OCI-M2 (cell line): ENCODE measurements at regions not wholly inside any gene's neighbourhood (a gene's known extent, or its start where the extent isn't known, plus 50 kb on each side); places are given as distances from the start of the nearest gene placed in this dataset.
A peak's percentile ranks its signal among the peaks of the same experiment; 100 is the strongest.
"Not testable (repeated sequence)": the region's sequence is repeated elsewhere in the genome, so short reads cannot be mapped to it uniquely, and the experiment has no call there.

ENCODE experiments used
- DNase-seq: peaks from one replicate; lab custom pipeline; 2025; ENCODE audit not compliant: unreplicated experiment; lab: John Stamatoyannopoulos, UW

DNA sequence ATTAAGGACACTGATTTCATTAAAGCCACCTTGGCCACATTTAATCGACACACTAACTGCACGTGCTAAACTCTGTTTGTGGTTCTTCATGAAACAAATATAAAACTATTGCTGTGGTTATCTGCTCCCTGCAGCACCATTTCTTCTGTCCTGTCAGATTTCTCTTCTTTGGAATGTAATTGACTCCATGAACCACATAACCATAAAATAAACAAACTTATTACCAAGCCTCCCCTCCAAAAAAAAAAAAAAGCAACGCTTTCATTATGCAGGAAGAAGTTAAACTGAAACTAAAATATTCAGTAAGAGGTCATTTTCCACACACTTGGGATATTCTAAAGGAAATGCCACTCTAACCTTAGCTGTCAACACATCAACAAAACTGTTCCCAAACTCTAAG is 319.1 kb upstream of the NT5E start:
- DNase-seq, result no peak

DNA sequence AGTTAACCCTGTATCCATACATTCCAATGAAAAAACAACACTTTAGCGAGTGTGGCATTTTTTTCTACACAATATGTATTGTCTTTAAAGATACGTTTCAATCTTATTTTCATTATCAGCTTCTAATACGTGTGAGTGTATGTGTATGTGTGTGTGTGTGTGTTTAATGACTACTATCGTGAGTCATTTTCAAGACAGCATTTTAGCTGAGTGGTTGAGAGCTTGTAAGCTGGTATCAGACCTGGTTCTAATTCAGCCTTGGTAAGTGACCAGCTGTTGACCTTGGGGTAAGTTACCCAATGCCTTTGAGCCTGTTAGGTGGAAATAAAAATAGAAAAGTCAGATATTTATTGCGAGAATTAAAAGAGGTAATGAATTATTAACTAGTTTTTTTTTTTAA is 320.0 kb upstream of the NT5E start:
- no peak for DNase-seq

DNA sequence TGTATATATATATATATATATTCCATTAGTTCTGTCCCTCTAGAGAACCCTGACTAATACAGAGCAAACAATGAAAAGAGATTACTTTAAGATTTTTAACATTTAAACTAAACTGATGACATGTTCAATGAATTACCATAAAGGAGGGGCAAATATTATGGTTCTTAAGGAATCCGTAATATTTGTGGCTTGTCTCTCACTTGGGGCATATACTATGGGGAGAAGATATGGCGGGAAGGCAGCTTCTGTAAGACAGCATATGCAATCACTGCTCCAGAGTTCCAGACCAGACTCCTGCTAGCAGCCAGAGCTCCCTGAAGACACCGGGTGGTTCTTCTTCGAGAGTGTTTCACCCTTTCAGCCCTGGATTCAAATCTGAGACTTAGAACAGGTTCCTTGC is 321.1 kb upstream of the NT5E start:
- DNase-seq, result no peak

DNA sequence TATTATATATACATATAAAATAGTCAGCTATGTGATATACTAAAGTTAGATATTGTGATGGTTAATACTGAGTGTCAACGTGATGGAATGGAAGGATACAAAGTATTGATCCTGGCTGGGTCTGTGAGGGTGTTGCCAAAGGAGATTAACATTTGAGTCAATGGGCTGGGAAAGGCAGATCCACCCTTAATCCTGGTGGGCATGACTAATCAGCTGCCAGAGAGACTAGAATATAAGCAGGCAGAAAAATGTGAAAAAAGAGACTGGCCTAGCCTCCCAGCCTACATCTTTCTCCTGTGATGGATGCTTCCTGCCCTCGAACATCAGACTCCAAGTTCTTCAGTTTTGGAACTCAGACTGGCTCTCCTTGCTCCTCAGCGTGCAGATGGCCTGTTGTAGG is 321.6 kb upstream of the NT5E start:
- DNase-seq, result not testable (repeated sequence)

DNA sequence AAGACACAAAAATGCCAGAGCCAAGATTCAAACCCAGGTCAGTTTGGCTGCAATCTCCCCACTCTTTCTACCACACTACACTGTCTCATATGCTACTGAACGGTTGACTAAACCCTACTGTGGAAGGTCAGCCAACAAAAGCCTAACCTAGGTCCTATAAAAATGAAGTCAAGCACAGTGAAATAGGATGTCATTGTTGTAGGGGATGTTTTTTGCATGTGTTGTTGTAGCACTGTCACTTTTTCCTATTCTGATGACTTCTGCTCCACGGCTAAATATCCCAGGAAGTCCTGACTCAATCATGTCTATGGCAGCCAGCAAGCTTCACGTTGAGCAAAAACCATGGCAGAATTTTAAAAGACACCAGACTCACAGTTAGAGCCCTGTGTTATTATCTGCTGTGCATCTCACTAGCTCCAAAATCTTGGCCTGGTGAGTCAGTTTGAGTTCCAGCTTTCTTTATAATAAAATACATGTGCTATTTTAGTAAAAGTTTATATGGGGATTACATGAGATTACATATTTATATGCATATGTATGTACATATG is 322.1 kb upstream of the NT5E start:
- DNase-seq, result no peak

DNA sequence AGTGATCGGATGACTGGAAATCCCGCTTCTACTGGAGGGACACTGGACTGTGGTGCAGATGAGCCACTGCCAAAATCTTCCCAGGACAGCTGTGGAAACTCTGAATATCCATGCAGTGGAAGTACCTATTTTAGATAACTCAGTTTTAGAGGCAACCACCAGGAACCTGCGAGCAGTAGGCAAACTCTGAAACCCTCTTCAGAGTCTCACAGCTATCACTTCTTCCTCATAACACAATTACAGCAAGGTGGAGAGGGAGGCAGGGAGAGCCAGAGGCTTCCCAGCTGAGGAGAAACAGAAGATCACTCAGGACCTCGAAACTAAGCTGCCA is 322.8 kb upstream of the NT5E start:
- DNase-seq, result no peak

DNA sequence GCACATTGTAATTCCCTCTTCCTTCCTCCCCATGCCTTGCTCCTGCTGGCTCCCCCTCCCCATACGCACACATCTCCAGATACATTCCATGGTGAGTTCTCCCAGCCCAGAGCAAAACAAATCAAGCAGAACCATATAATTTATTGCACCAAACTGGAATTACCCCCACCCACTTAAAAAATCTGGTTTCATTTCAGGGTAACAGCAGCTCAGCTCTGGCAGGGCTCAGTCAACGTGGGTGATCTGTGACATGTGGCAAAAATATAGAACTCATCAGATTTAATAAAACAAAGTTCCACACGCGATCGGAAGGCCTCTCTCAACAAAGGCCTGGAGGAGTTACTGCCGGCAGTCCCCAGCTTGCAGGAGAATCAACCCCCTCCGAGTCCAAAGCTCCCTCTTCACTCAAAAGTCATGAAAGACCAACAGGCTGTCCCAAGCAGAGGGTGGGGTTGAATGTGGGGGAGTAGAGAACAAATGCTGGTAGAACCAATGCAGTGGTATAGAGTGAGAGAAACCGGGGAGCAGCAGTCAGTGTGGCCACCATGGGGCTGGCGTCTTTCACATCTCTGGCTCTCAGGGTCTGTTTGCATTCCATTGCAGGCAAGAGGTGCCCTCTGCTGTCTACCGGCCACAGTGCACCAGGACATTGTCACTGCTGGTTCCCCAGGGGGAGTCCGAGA is 323.3 kb upstream of the NT5E start:
- peak; percentile 22 for DNase-seq

DNA sequence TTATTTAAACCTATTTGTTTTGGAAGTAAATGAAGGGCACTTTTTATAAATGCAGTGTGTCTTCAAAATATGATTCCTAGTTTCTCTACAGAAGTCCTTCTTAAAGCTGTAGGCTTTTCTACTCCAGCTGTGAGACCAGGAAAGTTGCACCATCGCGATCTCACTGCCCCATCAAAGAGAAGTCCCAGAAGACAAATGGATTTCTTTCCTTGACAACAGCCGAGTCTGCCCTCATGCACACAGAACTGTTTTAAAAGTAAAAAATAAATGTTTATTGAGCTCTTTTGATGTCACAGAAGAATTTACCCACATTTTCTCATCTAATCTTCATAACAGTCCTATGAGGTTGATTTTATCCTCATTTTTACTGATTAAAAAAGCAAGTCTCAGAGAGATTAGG is 324.4 kb upstream of the NT5E start:
- DNase-seq, result no peak

DNA sequence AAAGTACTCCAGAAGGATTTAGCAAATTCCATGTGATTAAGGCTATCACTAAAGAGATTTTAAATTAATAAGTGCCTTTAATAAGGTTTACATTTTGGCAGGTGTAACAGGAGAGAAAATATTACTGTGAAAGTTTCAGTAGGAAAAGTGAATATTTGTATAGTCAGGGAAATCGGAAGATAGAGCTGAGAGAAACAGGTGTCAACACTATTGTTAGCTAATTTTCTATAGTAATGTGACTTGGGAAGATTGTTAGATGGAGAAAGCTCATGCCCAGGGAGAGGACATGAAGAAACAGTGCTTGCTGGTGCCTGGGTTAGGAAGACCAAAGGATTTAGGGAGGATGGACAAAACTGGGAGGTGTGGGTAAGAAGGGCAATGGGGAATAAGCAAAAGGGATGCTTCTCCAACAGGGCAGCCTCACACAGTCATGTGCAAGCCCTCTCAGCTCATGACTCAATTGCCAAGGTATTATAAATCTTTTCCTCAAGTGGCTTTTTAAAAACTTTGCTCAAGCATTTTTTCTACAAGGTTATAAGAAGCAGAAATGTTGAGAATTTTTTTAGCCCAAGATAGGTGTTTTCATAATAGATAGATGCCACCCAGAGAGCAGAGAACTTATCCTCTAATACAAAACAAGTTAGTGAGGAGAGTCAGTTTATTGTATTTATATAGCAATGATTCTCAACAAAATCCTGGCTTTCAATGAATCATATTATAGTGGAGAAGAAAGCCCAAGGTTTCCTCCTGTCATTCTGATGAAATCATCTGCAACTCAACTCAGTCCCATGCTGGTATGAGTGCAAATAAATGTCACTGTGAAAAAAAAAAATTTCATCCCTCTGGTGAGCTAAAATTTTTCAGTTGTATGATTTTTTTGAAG is 325.2 kb upstream of the NT5E start:
- DNase-seq, result no peak

DNA sequence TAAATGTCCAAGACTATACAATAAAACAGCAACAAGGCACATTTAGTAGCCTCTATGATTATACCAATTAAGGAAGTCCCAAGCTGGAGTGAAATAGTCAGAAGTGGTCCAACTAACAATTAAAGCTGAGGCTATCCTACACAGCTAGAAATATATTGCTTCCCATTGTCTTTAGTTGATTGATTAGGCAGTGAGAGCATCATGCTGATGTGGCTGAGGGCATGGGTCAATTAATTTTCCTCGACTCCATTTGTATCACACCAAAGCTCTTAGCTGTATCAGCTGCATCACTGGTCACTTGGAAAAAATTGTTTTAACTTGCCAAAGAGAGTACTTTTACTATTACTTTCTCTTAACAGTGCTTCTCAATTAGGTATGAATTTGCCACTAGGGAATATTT is 328.7 kb upstream of the NT5E start:
- DNase-seq, result no peak

DNA sequence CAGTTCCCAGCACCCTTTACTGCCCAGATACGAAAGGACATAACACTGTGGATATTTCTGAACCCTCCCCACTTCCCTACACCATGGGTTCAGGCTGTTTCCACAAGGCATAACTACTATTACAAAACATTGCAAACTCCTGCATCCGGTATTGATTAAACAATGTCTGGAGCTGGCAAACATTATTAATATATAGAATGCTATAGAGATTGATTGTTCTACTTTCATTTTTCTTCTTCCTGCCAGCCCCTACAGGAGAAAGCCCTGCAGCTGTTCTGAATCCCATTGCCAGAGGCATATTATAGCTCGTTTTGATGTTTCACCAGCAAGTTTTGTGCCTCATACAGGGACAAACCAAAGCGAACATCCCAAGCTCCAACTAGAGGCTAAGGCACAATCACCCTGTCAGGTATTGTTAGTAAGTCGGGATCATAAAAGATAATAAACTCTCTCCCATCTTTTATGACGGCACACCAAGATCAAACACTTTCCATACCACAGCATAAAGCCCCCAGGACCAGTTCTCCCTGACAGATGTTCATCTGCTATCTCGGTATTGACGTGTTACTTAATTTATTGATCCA is 331.1 kb upstream of the NT5E start:
- no peak for DNase-seq

DNA sequence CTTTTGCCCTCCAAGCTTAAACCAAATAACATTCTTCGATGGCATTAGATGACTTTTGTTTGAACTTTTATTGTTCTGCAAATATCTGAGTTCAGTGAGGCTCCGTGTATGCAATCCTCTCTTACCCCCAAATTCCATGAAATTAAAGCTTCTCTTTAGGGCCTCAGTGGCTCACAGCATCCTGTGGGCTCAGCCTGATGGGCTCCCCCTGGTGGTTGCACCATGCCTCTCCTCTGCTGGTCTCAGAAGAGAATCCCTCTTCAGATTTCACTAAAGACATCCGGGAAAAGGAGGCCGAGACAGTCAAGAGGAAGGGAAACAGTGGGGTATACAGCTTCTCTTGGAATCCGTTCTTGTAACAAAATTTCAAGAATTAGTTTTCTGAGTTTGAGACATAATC is 331.6 kb upstream of the NT5E start:
- no peak for DNase-seq

DNA sequence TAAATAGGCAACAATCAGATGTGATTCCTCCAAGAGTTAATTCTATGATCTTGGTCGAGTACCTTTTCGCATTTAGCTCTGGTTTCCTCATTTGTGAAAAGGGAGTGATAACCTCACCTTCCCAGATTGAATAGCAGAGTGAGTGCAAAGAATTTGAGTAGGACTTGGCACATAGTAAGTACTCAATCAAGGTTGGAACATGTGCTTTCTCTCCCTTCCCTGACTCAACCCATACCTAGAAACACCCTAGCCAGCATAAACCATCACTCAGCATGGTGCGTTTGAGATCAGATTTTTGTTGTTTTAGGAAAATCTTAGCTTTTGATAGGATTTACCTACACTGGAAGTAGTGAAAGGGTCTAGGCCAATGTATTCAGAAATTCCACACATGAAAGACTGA is 333.4 kb upstream of the NT5E start:
- no peak for DNase-seq

DNA sequence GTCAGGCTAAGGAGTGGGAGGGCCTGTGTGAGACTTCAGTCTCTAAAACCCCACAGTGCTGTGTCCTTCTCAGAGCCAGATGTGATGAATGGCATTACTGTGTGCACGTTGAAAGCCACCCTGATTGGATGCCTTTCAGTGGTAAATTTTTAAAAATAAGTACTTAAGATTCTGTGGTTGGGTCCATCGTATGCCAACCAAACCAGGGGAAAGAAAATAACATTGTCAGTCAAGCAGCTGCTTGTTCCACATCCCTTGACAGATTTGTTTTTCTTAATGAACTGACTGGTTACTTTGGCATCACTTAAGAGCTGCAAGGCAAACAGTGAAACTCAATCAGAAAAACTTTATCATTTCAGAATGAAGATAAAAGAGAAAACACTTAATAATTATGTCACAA is 334.0 kb upstream of the NT5E start:
- DNase-seq, result no peak

DNA sequence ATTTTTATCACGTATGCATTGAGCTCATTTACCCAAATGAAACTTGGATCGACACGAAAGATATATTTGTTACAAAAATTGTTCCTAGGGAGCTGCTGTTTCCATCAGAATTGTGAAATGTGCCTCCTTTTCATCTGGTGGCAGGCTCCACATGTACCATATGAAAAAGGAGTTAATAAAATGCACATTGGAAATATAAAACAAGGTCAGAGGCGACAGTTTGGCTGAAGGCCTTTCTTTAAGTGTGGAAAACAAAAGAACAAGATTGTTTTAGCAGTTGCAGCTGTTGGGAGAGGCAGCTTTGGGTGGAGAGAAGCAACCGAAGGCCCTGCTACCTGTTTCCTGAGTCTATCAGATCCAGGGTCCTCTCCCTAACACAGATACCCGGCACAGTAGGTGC is 334.5 kb upstream of the NT5E start:
- DNase-seq, result no peak

DNA sequence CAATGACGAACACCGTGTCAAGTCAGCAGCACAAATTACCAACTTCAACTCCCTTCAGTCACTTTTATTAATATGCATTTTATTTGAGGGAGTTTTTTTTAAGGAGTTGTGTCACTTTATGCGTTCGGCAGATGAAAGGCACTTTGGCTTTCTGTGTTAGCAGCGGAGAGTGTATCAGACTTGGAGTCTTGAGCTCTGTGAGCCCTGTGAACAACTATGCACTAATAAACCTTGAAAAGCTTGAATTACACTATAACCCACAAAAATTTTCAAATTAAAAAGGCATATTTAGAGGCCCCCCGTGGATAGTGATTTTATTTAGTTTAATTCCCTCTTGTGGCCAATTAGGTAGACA is 335.3 kb upstream of the NT5E start:
- no peak for DNase-seq

DNA sequence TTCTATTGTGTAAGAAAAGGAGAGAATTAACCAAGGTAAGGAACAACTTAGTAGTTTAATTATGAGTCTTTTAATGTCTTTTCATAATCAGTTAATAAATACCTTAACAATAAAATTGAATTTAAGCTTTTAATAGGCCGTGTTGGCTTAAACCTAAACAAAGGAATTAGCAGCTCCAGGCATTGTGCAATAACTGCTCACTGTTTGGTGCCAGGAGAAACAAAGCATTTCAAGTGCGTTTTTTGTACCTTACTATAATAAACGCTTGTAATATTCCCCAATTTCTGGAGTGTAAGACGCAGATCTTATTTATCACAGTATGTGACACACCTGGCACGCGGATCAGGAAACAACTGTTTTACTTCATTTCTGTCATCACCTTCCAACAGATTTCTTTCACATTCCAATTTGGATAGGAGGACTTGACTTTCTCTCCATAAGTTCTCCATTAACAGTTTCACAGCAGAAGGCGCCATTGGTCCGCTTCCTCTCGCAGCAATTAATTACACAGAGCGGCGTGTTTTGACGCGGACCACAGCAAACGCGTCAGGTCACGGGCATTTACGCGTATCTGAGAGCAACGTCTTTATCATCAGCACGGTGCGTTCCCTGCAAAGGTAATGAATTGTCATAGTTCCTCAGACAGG is 335.8 kb upstream of the NT5E start:
- no peak for DNase-seq

DNA sequence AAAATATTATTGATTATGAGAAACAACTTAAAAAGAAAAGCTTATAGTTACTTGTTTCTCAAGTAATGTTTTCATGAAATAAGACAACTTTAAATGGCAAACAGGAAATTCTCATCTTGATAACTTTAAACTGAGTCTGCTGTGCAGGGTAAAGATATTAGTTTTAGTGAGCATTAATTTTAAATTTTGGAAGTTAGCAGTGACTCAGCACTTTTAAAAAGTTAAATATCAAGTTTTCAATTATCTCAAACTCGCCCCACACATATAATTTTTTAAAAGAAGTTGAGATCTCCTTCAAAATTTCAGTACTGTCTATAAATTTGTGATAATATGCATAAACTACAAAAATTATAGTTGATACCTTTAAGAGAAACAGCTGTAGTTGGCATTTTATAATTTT is 337.3 kb upstream of the NT5E start:
- no peak for DNase-seq

DNA sequence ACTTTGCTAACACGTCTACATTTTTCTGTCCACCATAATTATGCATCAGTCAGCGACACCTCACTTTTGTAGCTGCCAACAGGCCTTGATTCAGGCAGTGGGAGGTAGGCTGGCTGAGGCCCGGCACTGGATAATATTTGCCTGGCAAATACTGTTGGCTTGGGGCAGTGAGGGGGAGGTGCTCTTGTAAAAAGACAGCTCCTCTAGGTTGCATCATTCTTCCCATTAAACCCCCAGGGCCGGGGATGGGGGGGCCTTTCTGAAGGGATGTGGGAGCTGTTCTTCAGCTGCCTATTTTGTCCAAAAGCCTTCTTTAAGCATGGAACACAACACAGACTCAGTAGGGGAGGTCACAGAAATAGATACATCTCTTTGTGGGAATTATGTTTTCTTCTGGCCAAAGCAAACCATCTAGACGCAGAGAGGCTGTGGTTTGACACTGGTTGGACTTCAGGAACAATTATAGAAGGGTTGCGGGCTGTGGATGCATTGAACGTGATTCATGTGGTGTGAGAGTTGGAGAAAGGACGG is 338.3 kb upstream of the NT5E start:
- no peak for DNase-seq

DNA sequence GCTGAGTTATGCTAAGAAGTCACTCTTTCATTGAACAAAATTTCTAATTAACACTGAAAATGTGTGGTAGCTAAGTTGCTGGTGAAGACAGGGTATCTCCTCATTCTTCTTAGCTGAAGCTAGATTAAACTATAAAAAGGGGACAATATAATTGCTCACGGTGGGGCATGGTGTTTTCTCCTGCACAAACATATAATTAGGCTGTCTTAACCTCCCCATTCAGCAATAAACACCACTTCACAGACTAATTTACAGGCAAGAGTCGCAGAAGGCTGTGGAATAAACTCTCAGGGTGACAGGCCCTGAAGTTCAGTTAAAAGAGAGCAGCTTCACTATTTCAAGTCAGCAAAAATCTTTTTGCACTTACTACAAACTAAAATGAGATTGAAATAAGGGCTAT is 338.9 kb upstream of the NT5E start:
- no peak for DNase-seq

DNA sequence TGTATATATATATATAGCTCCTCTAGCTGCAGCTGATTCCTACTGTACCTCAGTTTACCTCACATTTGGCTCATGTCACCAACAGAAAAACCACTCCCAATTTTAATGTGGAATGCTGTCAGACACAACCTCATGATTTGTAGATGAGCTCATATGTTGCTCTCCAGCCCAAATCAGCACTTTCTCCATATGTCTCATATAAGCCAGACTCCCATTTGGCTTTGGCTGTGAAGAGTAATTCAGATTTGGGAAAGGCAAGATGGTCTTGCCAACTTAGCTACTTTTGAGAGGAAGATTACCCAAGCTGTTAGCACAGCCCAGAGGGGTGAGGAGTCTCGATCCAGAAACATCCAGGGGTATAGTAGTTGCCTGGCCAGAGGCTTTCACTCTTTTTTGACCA is 342.2 kb upstream of the NT5E start:
- DNase-seq, result no peak

DNA sequence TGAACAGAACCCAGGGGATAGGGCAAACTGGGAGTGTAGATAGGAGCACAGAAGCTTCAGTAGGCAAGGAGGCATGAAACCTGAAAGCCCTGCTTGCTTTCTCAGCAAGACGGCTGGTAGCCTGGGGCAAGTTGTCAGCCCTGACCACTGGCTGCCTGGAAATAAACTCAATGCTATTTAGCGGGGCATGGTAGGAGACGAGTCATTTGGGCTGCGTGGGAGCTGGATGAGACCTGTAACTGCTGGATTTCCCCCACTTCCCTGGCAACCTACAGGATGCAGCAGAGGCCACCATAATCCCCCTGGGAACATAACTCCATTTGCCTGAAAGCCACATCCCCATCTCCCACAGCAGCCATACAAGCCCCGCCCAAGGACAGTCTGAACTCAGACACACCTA is 332.6 kb upstream of the TBX18 start:
- DNase-seq, result no peak
